ENCODE measurements at regions not wholly inside any gene's neighbourhood (a gene's known extent, or its start where the extent isn't known, plus 50 kb on each side); places are given as distances from the start of the nearest gene placed in this dataset.

- H3K4ac ChIP-seq (replicated peaks; ENCODE audit: insufficient read length, low read depth, low read length) = no peak overlapping the region
- H3K56ac ChIP-seq (replicated peaks; ENCODE audit: insufficient read length, low read depth, low read length) = no peak overlapping the region
- no peak overlapping the region for H2BK20ac ChIP-seq (ENCODE audit: low read length)
- no peak overlapping the region for H3K9ac ChIP-seq (replicated peaks in 1 of 4; ENCODE audit: extremely low read depth in 1 of 4, low read depth in 3 of 4, low read length in 3 of 4)
- H3K4me3 ChIP-seq (ENCODE audit: extremely low read depth in 1 of 4, insufficient read depth in 2 of 4, low read depth in 3 of 4, low read length in 4 of 4) = no peak overlapping the region
- H3K79me2 ChIP-seq (ENCODE audit: control insufficient read depth in 1 of 2, insufficient read depth in 2 of 2, low read length in 2 of 2) = no peaks in the 10 kb centered on the region
- H2AFZ ChIP-seq (ENCODE audit: low read length) = no peak overlapping the region
- POLR2A ChIA-PET (ENCODE audit: partially characterized antibody) = no interaction called here
- H3K14ac ChIP-seq (ENCODE audit: insufficient read length) = no peak overlapping the region
- no peak overlapping the region for H4K5ac ChIP-seq (ENCODE audit: insufficient read length, low read depth, low read length)
- H3K23me2 ChIP-seq (ENCODE audit: low read depth, low read length) = no peaks in the 10 kb centered on the region
- H2BK12ac ChIP-seq (ENCODE audit: low read depth, low read length) = no peak overlapping the region
- H3K4me2 ChIP-seq (ENCODE audit: insufficient read depth in 1 of 2, low read depth in 2 of 2, low read length in 2 of 2) = no peak overlapping the region
- TF ChIP-seq EP300 (IDR thresholded peaks at IDR 0.05; ENCODE audit: borderline replicate concordance in 1 of 2, low read depth in 2 of 2, low read length in 2 of 2) (no peak), MAX (IDR thresholded peaks at IDR 0.05) (no peak), CREB1 (IDR thresholded peaks at IDR 0.05) (no peak), KDM1A (IDR thresholded peaks at IDR 0.05; ENCODE audit: borderline replicate concordance, low read length) (no peak), YY1 (IDR thresholded peaks at IDR 0.05; ENCODE audit: low read depth, low read length) (no peak), CTBP2 (IDR thresholded peaks at IDR 0.05; ENCODE audit: borderline replicate concordance, insufficient read depth, insufficient read length, low read length) (no peak), SP4 (IDR thresholded peaks at IDR 0.05; ENCODE audit: low read length) (no peak), KDM5A (IDR thresholded peaks at IDR 0.05; ENCODE audit: low read length) (no peak), GTF2F1 (IDR thresholded peaks at IDR 0.05; ENCODE audit: borderline replicate concordance, low read depth, low read length) (no peak), BCL11A (IDR thresholded peaks at IDR 0.05; ENCODE audit: low read depth in 2 of 2, low read length in 2 of 2) (no peak), ATF3 (IDR thresholded peaks at IDR 0.05; ENCODE audit: insufficient read depth, low read depth, low read length) (no peak), RAD21 (IDR thresholded peaks at IDR 0.05 in 1 of 2, conservative IDR thresholded peaks at IDR 0.05 in 1 of 2; ENCODE audit: low read depth in 2 of 2, low read length in 2 of 2) (no peak)
- FAIRE-seq (no peak), DNase-seq (ENCODE audit: low read depth in 1 of 2, low spot score in 2 of 2) (no peak)
- H2BK5ac ChIP-seq (ENCODE audit: low read depth, low read length) = no peak overlapping the region
- no peak overlapping the region for H3K18ac ChIP-seq (ENCODE audit: extremely low read depth, low read length)
- no peak overlapping the region for H4K8ac ChIP-seq (ENCODE audit: extremely low read depth, insufficient read depth, low read length)
- no peak overlapping the region for H3K27ac ChIP-seq (ENCODE audit: low read depth, low read length)
- H3K79me1 ChIP-seq (ENCODE audit: low read depth, low read length) = no peaks in the 10 kb centered on the region
- no peak overlapping the region for H2AK5ac ChIP-seq (ENCODE audit: low read depth, low read length)
- no peak overlapping the region for H4K91ac ChIP-seq (replicated peaks; ENCODE audit: insufficient read length, low read length)
- H3K36me3 ChIP-seq (ENCODE audit: control insufficient read depth in 2 of 4, insufficient read depth in 4 of 4, low read length in 3 of 4) = no peaks in the 10 kb centered on the region
- no peaks in the 10 kb centered on the region for H3K27me3 ChIP-seq (replicated peaks in 1 of 4; ENCODE audit: control insufficient read depth in 3 of 4, extremely low read depth in 1 of 4, insufficient read depth in 3 of 4, low read length in 3 of 4)
- no peaks in the 10 kb centered on the region for H3K9me3 ChIP-seq (ENCODE audit: insufficient read depth in 2 of 2, low read depth in 1 of 2, low read length in 1 of 2)
- no peaks in the 10 kb centered on the region for H4K20me1 ChIP-seq (replicated peaks in 1 of 2; ENCODE audit: control insufficient read depth in 1 of 2, insufficient read depth in 2 of 2, low read length in 2 of 2)
- H3K23ac ChIP-seq (ENCODE audit: insufficient read length) = no peak overlapping the region
- CTCF ChIA-PET (ENCODE audit: partially characterized antibody) = interaction anchor here (1.2 kb wide), 1 partner anchor 10 kb away, joined by 3 read pairs; no protein-coding TSS in a partner anchor
- no peaks in the 10 kb centered on the region for H3K4me1 ChIP-seq (replicated peaks in 1 of 4; ENCODE audit: control insufficient read depth in 3 of 4, insufficient read depth in 4 of 4, low read length in 3 of 4)
- H2BK120ac ChIP-seq (replicated peaks; ENCODE audit: low read depth, low read length) = no peak overlapping the region
- H2BK15ac ChIP-seq (ENCODE audit: low read length) = no peak overlapping the region
Observed at GRCh38 chr12:18008642-18009041, 81.4 kb downstream of the RERGL start.

Measured in H1 (cell line).